Activated CD4-positive, alpha-beta T cell treated with anti-CD3 and anti-CD28 coated beads, Interleukin-2, amount 50 U/mL, for 1 hour (primary cell): ENCODE measurements at regions not wholly inside any gene's neighbourhood (a gene's known extent, or its start where the extent isn't known, plus 50 kb on each side); places are given as distances from the start of the nearest gene placed in this dataset.

Experiments
- DNase-seq: peaks from one replicate; pipeline ENCODE4 v3.0.0-alpha.2; 2020

DNA sequence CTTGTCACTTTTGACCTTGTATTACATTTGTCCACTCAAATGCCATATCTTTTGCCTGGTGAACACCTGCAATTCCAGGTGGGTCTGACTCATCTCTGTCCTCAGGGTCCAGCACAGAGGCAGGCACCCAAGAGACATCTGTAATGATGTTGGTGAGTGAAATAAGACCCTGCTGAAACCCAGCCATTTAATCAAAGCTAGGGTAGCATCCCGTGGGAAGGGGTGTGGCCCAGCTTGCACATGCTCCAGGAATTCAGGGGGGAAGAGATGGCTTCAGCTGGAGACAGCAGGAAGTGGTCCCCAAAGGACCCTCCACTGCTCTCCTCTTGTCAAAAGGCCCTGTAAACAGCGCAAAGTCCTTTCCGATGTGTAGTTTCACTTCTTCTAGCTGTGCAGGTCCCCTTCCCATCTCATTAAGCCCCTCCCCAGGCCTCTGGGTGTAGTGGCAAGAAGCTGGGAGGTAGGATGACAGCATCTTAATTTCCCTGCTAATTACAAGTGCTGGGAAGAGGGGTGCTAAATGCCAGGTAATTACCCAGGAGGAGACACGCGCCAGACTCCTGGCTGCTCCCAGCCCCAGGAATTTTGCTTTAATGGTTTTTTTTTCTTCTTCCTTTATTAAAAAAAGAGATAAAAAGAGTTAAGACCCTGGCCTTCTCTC, 54.4 kb upstream of the TRABD2B start:
- DNase-seq, result no peak

- no peak for DNase-seq
Measured at GRCh38 chr1:48049823-48050535, 52.8 kb upstream of the TRABD2B start.

GRCh38 chr1:48048980-48049379, 51.8 kb upstream of the TRABD2B start:
- no peak for DNase-seq

GRCh38 chr1:48048064-48048463, 50.9 kb upstream of the TRABD2B start:
- DNase-seq, result no peak

DNA sequence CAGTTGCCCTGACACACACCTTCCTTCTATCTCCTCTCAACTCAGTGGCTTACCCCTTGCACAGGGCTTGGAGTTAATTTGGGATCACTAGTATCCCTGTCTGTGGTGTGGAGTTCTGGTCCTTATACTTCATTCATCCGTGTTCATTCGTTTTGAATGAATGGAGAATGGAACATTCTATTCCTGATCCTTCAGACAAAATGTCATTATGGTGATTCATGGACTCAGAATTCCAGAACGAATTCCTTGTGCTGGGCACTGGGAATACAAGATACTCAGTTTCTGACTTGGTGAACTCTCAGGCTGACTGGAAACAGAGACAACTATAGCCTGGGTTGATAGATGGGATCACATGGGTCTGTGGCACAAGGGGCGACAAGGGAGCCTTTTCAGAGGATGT, 49.9 kb upstream of the TRABD2B start:
- no peak for DNase-seq
